Adrenal gland (tissue), 5 donors: ENCODE measurements at regions not wholly inside any gene's neighbourhood (a gene's known extent, or its start where the extent isn't known, plus 50 kb on each side); places are given as distances from the start of the nearest gene placed in this dataset.

ENCODE experiments used
- CTCF ChIP-seq, 6 experiments: fragments of 450-650 bp in 4 of 6; fragments of 200-600 bp in 2 of 6; sonication (generic) in 1 of 6; IDR thresholded peaks; 1 replicate in 5 of 6; 2 replicates in 1 of 6; pipeline versions ENCODE4 v1.5.1 to v1.8.0; 2016 to 2021; ENCODE audit warnings: antibody characterized with exemption in 6 of 6, mild to moderate bottlenecking in 2 of 6, moderate library complexity in 1 of 6
- POLR2A ChIP-seq, 2 donors: fragments of 450-650 bp; IDR thresholded peaks; one replicate each; pipeline ENCODE4 v1.6.1; 2017; ENCODE audit warnings: antibody characterized with exemption in 2 of 2, mild to moderate bottlenecking in 2 of 2, moderate library complexity in 1 of 2
- donor health status: DM: no; HTN: no; CAD: no.

GRCh38 chr5:56594792-56595191 is 220.6 kb upstream of the MAP3K1 start:
- no peak for TF ChIP-seq CTCF (IDR thresholded peaks at IDR 0.05)
- no peak for TF ChIP-seq POLR2A (IDR thresholded peaks at IDR 0.05)
